Mononuclear cell (primary cell): ENCODE measurements at regions not wholly inside any gene's neighbourhood (a gene's known extent, or its start where the extent isn't known, plus 50 kb on each side); places are given as distances from the start of the nearest gene placed in this dataset.

Experiments used
- H3K27me3 ChIP-seq: 2 replicates; pipeline ENCODE4 v1.6.0; 2011; ENCODE audit warnings: low read length, control low read depth; ENCODE audit not compliant: insufficient read depth
- H3K4me1 ChIP-seq: 2 replicates; pipeline ENCODE4 v1.5.1; 2011; ENCODE audit warnings: mild to moderate bottlenecking, low read length, control low read depth; ENCODE audit not compliant: insufficient read depth
- H3K4me3 ChIP-seq: 2 replicates; pipeline ENCODE4 v1.5.1; 2011; ENCODE audit warnings: mild to moderate bottlenecking, low read length, moderate library complexity
- H3K9me3 ChIP-seq: 2 replicates; pipeline ENCODE4 v1.5.1; 2011; ENCODE audit warnings: low read depth, mild to moderate bottlenecking, control low read depth, low read length

- Histone ChIP-seq H3K9me3 (no peaks in the 10 kb centered on the region), H3K4me3 (no peak overlapping the region), H3K27me3 (no peaks in the 10 kb centered on the region), H3K4me1 (no peaks in the 10 kb centered on the region)
These were observed 320.0 kb downstream of the PRDM2 start for GRCh38 chr1:14020006-14020405.

GRCh38 chr1:14027099-14027498 lies 327.1 kb downstream of the PRDM2 start:
- no peaks in the 10 kb centered on the region for H3K27me3 ChIP-seq
- no peaks in the 10 kb centered on the region for H3K4me1 ChIP-seq
- H3K4me3 ChIP-seq = no peak overlapping the region
- no peaks in the 10 kb centered on the region for H3K9me3 ChIP-seq

DNA sequence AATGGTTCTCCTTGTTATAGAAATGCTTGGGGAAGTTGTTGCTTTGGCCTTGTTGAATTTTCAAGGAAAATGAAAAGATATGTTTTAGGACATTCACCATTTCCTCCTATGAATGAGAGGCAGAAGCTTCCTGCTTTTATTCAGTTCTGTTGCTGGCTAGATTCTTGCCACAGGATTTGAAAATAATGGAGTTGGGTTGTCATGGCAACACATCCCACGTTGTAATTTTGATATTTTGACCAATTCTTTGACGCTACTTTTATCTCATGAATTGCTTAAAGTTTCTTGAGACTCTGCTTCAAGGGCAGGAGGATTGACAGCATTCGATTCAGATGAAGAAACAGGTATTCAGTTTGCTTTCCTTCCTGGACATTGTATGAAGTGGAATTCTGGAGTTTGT lies 331.5 kb downstream of the PRDM2 start:
- Histone ChIP-seq H3K4me3 (no peak overlapping the region), H3K9me3 (no peaks in the 10 kb centered on the region), H3K4me1 (no peaks in the 10 kb centered on the region), H3K27me3 (no peaks in the 10 kb centered on the region)

GRCh38 chr1:14034506-14034905 lies 334.5 kb downstream of the PRDM2 start:
- H3K4me3 ChIP-seq = no peak overlapping the region
- H3K4me1 ChIP-seq = no peaks in the 10 kb centered on the region
- H3K27me3 ChIP-seq = no peaks in the 10 kb centered on the region
- no peaks in the 10 kb centered on the region for H3K9me3 ChIP-seq

DNA sequence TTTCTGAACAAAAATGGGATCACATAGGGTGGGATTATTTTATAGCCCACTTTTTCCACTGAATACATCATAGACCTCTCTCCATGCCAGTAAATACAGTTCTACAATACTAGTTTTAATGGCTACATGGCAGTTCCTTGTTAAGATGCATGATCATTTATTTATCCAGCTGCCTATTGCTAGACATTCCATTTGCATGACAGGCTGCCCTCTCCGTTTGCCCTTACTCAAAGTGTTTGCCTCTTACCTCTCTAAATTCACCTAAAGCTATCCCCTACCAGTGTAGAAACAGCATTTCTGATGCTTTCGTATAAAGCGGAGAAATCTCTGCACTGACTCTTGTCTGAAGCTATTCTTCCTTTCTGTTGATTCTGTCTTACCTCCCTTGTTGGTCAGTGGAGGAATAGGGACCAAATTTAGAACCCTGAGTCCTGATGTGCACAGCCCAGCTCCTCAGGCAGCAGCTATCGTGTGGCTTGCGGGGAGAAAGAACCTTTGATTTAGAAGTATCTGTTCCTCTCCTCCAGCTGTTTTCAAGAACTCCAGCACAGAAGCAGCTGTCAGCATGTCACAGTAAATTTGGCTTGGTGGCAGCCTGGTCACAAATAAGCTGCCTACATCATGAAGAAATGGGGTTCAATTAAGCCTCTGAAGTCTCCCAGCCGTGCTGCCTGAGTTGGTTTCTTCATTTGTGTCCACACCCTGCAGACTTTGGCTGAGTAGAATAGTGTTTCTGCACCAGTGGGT lies 337.3 kb downstream of the PRDM2 start:
- Histone ChIP-seq H3K4me3 (no peak overlapping the region), H3K4me1 (no peaks in the 10 kb centered on the region), H3K9me3 (no peaks in the 10 kb centered on the region), H3K27me3 (no peaks in the 10 kb centered on the region)

- no peaks in the 10 kb centered on the region for H3K9me3 ChIP-seq
- no peaks in the 10 kb centered on the region for H3K27me3 ChIP-seq
- no peaks in the 10 kb centered on the region for H3K4me1 ChIP-seq
- H3K4me3 ChIP-seq = no peak overlapping the region
These were observed 339.8 kb downstream of the PRDM2 start for GRCh38 chr1:14039582-14040430.

DNA sequence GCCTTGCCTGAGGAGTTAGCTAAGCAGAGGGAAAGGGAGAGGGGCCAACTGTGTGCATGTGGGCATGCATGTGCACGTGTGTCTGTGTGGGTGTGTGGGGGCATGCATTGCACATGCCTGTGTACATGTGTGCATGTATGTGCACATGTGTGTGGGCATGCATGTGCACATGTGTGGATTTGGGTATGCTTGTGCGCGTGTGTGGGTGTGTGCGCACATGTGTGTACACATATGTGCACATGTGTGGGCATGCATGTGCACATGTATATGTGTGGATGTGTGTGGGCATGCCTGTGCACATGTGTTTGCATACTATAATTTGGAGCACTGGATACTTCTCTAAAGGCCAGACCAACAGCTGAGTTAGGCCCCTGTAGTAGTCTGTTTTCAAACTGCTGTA lies 350.0 kb downstream of the PRDM2 start:
- H3K9me3 ChIP-seq = no peaks in the 10 kb centered on the region
- no peak overlapping the region for H3K4me3 ChIP-seq
- H3K27me3 ChIP-seq = no peaks in the 10 kb centered on the region
- no peaks in the 10 kb centered on the region for H3K4me1 ChIP-seq

GRCh38 chr1:14055442-14056223 lies 355.6 kb downstream of the PRDM2 start:
- Histone ChIP-seq H3K4me1 (no peaks in the 10 kb centered on the region), H3K4me3 (no peak overlapping the region), H3K27me3 (no peaks in the 10 kb centered on the region), H3K9me3 (no peaks in the 10 kb centered on the region)

- Histone ChIP-seq H3K4me3 (no peak overlapping the region), H3K27me3 (no peaks in the 10 kb centered on the region), H3K9me3 (no peaks in the 10 kb centered on the region), H3K4me1 (no peaks in the 10 kb centered on the region)
These were observed 357.7 kb downstream of the PRDM2 start for GRCh38 chr1:14057640-14058039.

GRCh38 chr1:14061204-14061603 lies 361.2 kb downstream of the PRDM2 start:
- Histone ChIP-seq H3K27me3 (no peaks in the 10 kb centered on the region), H3K4me1 (no peaks in the 10 kb centered on the region), H3K9me3 (no peaks in the 10 kb centered on the region), H3K4me3 (no peak overlapping the region)

DNA sequence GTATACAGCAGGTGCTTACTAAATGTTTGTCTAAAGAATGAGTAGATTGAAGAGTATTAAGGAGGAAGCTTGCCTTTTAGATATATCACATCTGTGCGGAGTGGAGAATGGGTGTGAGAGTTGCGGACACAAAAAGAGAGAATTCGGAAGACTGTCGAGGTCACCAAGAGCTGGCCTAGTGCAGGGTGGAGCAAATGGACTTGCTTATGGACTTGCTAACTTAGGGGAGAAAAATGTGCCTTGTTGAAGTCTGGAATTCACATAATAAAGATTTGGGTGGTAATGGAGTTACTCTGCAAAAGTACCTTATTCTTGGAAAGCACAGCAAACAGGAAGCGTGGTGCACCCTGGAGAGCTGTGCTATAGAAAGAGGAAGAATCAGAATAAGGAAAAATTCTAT lies 361.7 kb downstream of the PRDM2 start:
- Histone ChIP-seq H3K27me3 (no peaks in the 10 kb centered on the region), H3K9me3 (no peaks in the 10 kb centered on the region), H3K4me3 (no peak overlapping the region), H3K4me1 (no peaks in the 10 kb centered on the region)

- H3K9me3 ChIP-seq = no peaks in the 10 kb centered on the region
- no peaks in the 10 kb centered on the region for H3K4me1 ChIP-seq
- no peaks in the 10 kb centered on the region for H3K27me3 ChIP-seq
- H3K4me3 ChIP-seq = no peak overlapping the region
These were observed 362.7 kb downstream of the PRDM2 start for GRCh38 chr1:14062669-14063068.

- Histone ChIP-seq H3K4me3 (no peak overlapping the region), H3K27me3 (no peaks in the 10 kb centered on the region), H3K4me1 (no peaks in the 10 kb centered on the region), H3K9me3 (no peaks in the 10 kb centered on the region)
These were observed 364.9 kb downstream of the PRDM2 start for GRCh38 chr1:14064649-14065442.

GRCh38 chr1:14065486-14065885 lies 365.5 kb downstream of the PRDM2 start:
- Histone ChIP-seq H3K4me1 (no peaks in the 10 kb centered on the region), H3K27me3 (no peaks in the 10 kb centered on the region), H3K9me3 (no peaks in the 10 kb centered on the region), H3K4me3 (no peak overlapping the region)
